ENCODE measurements at regions not wholly inside any gene's neighbourhood (a gene's known extent, or its start where the extent isn't known, plus 50 kb on each side); places are given as distances from the start of the nearest gene placed in this dataset.
"Not testable (repeated sequence)": the region's sequence is repeated elsewhere in the genome, so short reads cannot be mapped to it uniquely, and the experiment has no call there.

- no peak for TF ChIP-seq CTCF (IDR thresholded peaks at IDR 0.05; ENCODE audit: borderline replicate concordance, insufficient read depth, low read depth, low read length)
- no peak overlapping the region for H3K4me3 ChIP-seq (ENCODE audit: low read depth, low read length)
Measured at GRCh38 chr2:6111781-6112261, 419.6 kb downstream of the SOX11 start.

- TF ChIP-seq CTCF (IDR thresholded peaks at IDR 0.05; ENCODE audit: borderline replicate concordance, insufficient read depth, low read depth, low read length): no peak
- H3K4me3 ChIP-seq (ENCODE audit: low read depth, low read length): no peak overlapping the region
Measured at GRCh38 chr2:6113786-6114185, 421.6 kb downstream of the SOX11 start.

GRCh38 chr2:6127718-6128117 lies 435.5 kb downstream of the SOX11 start:
- no peak for TF ChIP-seq CTCF (IDR thresholded peaks at IDR 0.05; ENCODE audit: borderline replicate concordance, insufficient read depth, low read depth, low read length)

GRCh38 chr2:6139142-6139541 lies 447.0 kb downstream of the SOX11 start:
- no peak overlapping the region for H3K4me3 ChIP-seq (ENCODE audit: low read depth, low read length)
- TF ChIP-seq CTCF (IDR thresholded peaks at IDR 0.05; ENCODE audit: borderline replicate concordance, insufficient read depth, low read depth, low read length): no peak

More at GRCh38 chr2:6127718-6128117, 435.5 kb downstream of the SOX11 start:
- no peak overlapping the region for H3K4me3 ChIP-seq (ENCODE audit: low read depth, low read length)

- no peak overlapping the region for H3K4me3 ChIP-seq (ENCODE audit: low read depth, low read length)
- no peak for TF ChIP-seq CTCF (IDR thresholded peaks at IDR 0.05; ENCODE audit: borderline replicate concordance, insufficient read depth, low read depth, low read length)
Measured at GRCh38 chr2:6139916-6140315, 447.7 kb downstream of the SOX11 start.

GRCh38 chr2:6140509-6140908 lies 448.3 kb downstream of the SOX11 start:
- TF ChIP-seq CTCF (IDR thresholded peaks at IDR 0.05; ENCODE audit: borderline replicate concordance, insufficient read depth, low read depth, low read length): no peak

GRCh38 chr2:6143812-6144211 lies 451.6 kb downstream of the SOX11 start:
- no peak for TF ChIP-seq CTCF (IDR thresholded peaks at IDR 0.05; ENCODE audit: borderline replicate concordance, insufficient read depth, low read depth, low read length)
- H3K4me3 ChIP-seq (ENCODE audit: low read depth, low read length): no peak overlapping the region

More at GRCh38 chr2:6140509-6140908, 448.3 kb downstream of the SOX11 start:
- H3K4me3 ChIP-seq (ENCODE audit: low read depth, low read length): no peak overlapping the region

- not testable (repeated sequence) for H3K4me3 ChIP-seq (ENCODE audit: low read depth, low read length)
Measured at GRCh38 chr2:6147215-6147614, 455.0 kb downstream of the SOX11 start.

Data from GM12875 (cell line).